AG04449 (cell line): ENCODE measurements at regions not wholly inside any gene's neighbourhood (a gene's known extent, or its start where the extent isn't known, plus 50 kb on each side); places are given as distances from the start of the nearest gene placed in this dataset.

Experiments used
- CTCF ChIA-PET: fragments of 350-600 bp; formaldehyde crosslinking; extraction: SDS; loops from one replicate; lab custom pipeline; 2021; ENCODE audit warnings: antibody characterized with exemption; lab: Yijun Ruan, JAX
- POLR2A ChIA-PET: fragments of 400-600, 350-600 bp; formaldehyde crosslinking; extraction: SDS; loops from one replicate; lab custom pipeline; 2020; ENCODE audit warnings: antibody characterized with exemption, inconsistent platforms; lab: Yijun Ruan, JAX
- DNase-seq: peaks from one replicate; pipeline ENCODE4 v3.0.0-alpha.2; 2010; ENCODE audit warnings: low read depth, low spot score
- H3K4me3 ChIP-seq: 2 replicates; pipeline ENCODE4 v1.5.1; 2011; ENCODE audit warnings: low read depth, mild to moderate bottlenecking, control low read depth, low read length
- CTCF ChIP-seq: IDR thresholded peaks from one replicate; pipeline ENCODE4 v1.5.1; 2011; ENCODE audit warnings: mild to moderate bottlenecking, moderate library complexity, low read length, control low read depth, inconsistent platforms; ENCODE audit not compliant: insufficient read depth; ENCODE audit errors: missing control alignments

GRCh38 chr10:83190614-83191013 is 948.7 kb upstream of the GHITM start:
- no peak overlapping the region for H3K4me3 ChIP-seq
- ChIA-PET POLR2A (no interaction called here), CTCF (no interaction called here)
- TF ChIP-seq CTCF = no peak
- no peak for DNase-seq

- no peak overlapping the region for H3K4me3 ChIP-seq
- ChIA-PET POLR2A (no interaction called here), CTCF (no interaction called here)
- no peak for TF ChIP-seq CTCF
- no peak for DNase-seq
Measured at GRCh38 chr10:83193026-83193425, 946.3 kb upstream of the GHITM start.

DNA sequence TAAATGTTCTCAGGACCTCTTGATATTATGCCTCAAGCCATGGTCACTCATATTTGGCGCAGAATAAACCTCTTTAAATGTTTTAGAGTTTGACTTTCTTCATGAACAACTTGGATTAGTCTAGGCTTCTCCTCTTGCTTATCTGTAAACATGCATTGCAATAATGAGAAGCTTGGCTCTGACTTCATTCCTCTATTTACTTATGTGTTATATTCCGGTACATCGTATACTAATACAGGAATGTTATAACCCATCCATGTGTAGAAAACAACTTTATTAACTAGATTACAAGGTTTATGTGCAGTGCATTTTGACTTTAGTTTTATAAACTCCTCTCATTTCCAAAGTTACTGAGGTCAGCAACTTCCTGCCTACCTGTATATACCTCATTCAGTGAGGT is 944.3 kb upstream of the GHITM start:
- POLR2A ChIA-PET = no interaction called here
- CTCF ChIA-PET = no interaction called here
- TF ChIP-seq CTCF = no peak
- H3K4me3 ChIP-seq = no peak overlapping the region
- no peak for DNase-seq

GRCh38 chr10:83199374-83199773 is 939.9 kb upstream of the GHITM start:
- DNase-seq = no peak
- CTCF ChIA-PET = no interaction called here
- no peak for TF ChIP-seq CTCF
- POLR2A ChIA-PET = no interaction called here
- no peak overlapping the region for H3K4me3 ChIP-seq

DNA sequence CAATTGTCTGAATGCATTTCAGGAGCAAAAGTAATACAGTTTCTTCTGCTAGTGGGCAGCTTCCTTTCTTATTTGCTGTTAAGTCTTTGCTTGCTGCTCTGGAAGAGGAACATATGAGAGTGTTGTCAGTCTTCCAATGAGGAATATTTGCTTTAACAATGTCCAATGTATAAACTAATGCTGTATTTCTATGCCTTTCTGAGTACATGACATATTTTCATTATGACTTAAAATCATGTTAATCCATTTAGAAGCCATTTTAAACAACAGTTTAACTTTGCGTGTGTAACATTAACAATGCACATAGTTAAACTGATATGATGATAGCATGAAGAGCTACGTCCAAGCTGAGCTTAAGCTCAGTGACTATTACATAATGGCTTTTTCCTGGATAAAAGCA is 933.4 kb upstream of the GHITM start:
- TF ChIP-seq CTCF = no peak
- ChIA-PET POLR2A (no interaction called here), CTCF (no interaction called here)
- H3K4me3 ChIP-seq = no peak overlapping the region
- no peak for DNase-seq

DNA sequence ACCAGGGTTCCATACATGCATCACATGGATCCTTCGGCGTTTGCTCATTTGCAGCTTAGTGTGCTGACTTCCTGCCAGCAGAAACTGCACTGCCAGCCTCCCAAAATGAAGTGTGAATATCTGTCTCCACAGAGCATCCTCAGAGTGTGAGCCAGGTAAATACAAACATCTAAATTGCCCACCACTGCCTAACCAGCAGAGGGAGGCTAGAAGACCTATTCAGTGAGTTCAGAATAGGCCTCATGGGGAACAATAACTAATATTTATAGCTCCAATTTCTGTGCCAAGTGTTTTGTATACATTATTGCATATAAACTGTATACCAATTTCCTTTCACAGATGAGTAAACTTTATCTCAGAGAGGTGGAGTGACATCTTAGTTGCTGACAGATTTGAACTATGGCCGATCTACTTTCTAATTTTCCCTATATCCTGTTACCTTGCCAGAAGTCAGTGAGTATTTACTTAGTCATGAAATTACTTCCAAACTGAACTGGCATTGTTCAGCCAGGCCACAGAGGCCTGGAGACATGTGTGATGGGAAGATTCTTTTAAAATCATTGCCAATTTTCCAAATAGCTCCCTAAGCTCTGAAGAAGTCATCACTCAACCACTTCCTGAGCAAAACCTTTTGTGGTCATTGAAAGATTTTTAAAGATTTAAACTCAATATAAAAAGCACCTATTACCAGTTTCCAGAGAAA is 926.5 kb upstream of the GHITM start:
- no peak overlapping the region for H3K4me3 ChIP-seq
- ChIA-PET CTCF (no interaction called here), POLR2A (no interaction called here)
- no peak for TF ChIP-seq CTCF
- no peak for DNase-seq
